ENCODE measurements at regions not wholly inside any gene's neighbourhood (a gene's known extent, or its start where the extent isn't known, plus 50 kb on each side); places are given as distances from the start of the nearest gene placed in this dataset.

DNA sequence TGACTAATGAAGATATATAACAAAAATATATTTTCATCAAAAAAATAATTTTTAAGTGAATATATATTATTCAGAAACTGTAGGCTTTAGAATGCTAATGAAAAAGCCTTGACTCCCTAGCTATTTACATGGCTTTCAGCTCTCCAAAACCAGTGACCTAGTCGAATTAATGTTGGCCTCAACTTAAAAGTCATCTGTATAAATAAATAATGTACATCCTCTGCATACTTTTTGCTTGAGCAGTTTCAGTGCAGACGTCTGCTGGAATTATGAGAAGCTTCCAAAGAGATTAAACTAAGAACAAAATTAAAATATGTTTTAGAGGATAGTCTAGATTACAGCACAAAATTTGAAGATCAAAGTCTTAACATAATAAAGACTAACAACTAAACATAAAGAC lies 520.4 kb upstream of the ALCAM start:
- Histone ChIP-seq H3K4me1 (ENCODE audit: control insufficient read depth, insufficient read depth, low read length) (no peaks in the 10 kb centered on the region), H3K36me3 (ENCODE audit: control insufficient read depth, insufficient read depth, low read length) (no peaks in the 10 kb centered on the region), H3K9me3 (ENCODE audit: control insufficient read depth, insufficient read depth, low read depth, low read length) (no peaks in the 10 kb centered on the region; the same call in 1 of the 2 replicates), H3K4me3 (ENCODE audit: low read depth in 2 of 2, low read length in 2 of 2) (no peak overlapping the region), H3K27ac (ENCODE audit: low read length) (no peak overlapping the region), H3K27me3 (ENCODE audit: control insufficient read depth, insufficient read depth, low read length) (no peaks in the 10 kb centered on the region)
- TF ChIP-seq, protein P1, sequence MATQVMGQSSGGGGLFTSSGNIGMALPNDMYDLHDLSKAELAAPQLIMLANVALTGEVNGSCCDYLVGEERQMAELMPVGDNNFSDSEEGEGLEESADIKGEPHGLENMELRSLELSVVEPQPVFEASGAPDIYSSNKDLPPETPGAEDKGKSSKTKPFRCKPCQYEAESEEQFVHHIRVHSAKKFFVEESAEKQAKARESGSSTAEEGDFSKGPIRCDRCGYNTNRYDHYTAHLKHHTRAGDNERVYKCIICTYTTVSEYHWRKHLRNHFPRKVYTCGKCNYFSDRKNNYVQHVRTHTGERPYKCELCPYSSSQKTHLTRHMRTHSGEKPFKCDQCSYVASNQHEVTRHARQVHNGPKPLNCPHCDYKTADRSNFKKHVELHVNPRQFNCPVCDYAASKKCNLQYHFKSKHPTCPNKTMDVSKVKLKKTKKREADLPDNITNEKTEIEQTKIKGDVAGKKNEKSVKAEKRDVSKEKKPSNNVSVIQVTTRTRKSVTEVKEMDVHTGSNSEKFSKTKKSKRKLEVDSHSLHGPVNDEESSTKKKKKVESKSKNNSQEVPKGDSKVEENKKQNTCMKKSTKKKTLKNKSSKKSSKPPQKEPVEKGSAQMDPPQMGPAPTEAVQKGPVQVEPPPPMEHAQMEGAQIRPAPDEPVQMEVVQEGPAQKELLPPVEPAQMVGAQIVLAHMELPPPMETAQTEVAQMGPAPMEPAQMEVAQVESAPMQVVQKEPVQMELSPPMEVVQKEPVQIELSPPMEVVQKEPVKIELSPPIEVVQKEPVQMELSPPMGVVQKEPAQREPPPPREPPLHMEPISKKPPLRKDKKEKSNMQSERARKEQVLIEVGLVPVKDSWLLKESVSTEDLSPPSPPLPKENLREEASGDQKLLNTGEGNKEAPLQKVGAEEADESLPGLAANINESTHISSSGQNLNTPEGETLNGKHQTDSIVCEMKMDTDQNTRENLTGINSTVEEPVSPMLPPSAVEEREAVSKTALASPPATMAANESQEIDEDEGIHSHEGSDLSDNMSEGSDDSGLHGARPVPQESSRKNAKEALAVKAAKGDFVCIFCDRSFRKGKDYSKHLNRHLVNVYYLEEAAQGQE (IDR thresholded peaks at IDR 0.05; ENCODE audit: insufficient read depth in 1 of 2, low read depth in 2 of 2, low read length in 1 of 2), result no peak
- TF ChIP-seq, protein P2, sequence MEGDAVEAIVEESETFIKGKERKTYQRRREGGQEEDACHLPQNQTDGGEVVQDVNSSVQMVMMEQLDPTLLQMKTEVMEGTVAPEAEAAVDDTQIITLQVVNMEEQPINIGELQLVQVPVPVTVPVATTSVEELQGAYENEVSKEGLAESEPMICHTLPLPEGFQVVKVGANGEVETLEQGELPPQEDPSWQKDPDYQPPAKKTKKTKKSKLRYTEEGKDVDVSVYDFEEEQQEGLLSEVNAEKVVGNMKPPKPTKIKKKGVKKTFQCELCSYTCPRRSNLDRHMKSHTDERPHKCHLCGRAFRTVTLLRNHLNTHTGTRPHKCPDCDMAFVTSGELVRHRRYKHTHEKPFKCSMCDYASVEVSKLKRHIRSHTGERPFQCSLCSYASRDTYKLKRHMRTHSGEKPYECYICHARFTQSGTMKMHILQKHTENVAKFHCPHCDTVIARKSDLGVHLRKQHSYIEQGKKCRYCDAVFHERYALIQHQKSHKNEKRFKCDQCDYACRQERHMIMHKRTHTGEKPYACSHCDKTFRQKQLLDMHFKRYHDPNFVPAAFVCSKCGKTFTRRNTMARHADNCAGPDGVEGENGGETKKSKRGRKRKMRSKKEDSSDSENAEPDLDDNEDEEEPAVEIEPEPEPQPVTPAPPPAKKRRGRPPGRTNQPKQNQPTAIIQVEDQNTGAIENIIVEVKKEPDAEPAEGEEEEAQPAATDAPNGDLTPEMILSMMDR (IDR thresholded peaks at IDR 0.05), result no peak
- TF ChIP-seq SIN3A (IDR thresholded peaks at IDR 0.05; ENCODE audit: borderline replicate concordance, insufficient read depth, low read depth, low read length), result no peak
- no peak for TF ChIP-seq TCF7L2 (IDR thresholded peaks at IDR 0.05; ENCODE audit: low read depth, low read length)
- no peak for TF ChIP-seq POLR2AphosphoS5 (IDR thresholded peaks at IDR 0.05; ENCODE audit: low read depth, low read length)
- BruUV-seq (replicated peaks), result no TSS peak
- in situ Hi-C loops (cut with HindIII; ENCODE audit: low pct_unique_long_range_greater_than_20kb, low sequenced_read_pairs), result no loop called here
- ATAC-seq, result no peak
- CTCF ChIA-PET, result no interaction called here
- no peak for DNase-seq (ENCODE audit: low read depth, low spot score)
- intact Hi-C loops (cut with micrococcal nuclease; ENCODE audit: unreplicated experiment), result no loop called here
- POLR2A ChIA-PET, result no interaction called here

DNA sequence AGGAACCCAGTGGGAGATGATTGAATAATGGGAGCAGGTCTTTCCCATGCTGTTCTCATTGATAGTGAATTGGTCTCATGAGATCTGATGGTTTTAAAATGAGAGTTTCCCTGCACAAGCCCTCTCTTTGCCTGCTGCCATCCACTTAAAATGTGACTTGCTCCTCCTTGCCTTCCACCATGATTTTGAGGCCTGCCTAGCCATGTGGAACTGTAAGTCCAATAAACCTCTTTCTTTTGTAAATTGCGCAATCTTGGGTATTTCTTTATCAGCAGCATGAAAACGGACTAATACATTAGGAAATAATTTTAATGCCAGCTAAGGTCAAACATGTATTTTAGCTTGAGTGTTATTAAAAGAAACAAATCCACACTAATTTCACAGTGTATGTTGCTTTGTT lies 517.6 kb upstream of the ALCAM start:
- no TSS peak for BruUV-seq (replicated peaks)
- in situ Hi-C loops (cut with HindIII; ENCODE audit: low pct_unique_long_range_greater_than_20kb, low sequenced_read_pairs), result no loop called here
- Histone ChIP-seq H3K36me3 (ENCODE audit: control insufficient read depth, insufficient read depth, low read length) (no peaks in the 10 kb centered on the region), H3K27ac (ENCODE audit: low read length) (no peak overlapping the region), H3K4me1 (ENCODE audit: control insufficient read depth, insufficient read depth, low read length) (no peaks in the 10 kb centered on the region), H3K4me3 (ENCODE audit: low read depth in 2 of 2, low read length in 2 of 2) (no peak overlapping the region), H3K27me3 (ENCODE audit: control insufficient read depth, insufficient read depth, low read length) (no peaks in the 10 kb centered on the region), H3K9me3 (ENCODE audit: control insufficient read depth, insufficient read depth, low read depth, low read length) (no peaks in the 10 kb centered on the region; the same call in 1 of the 2 replicates)
- intact Hi-C loops (cut with micrococcal nuclease; ENCODE audit: unreplicated experiment), result no loop called here
- ATAC-seq (no peak), DNase-seq (ENCODE audit: low read depth, low spot score) (no peak)
- no peak for TF ChIP-seq TCF7L2 (IDR thresholded peaks at IDR 0.05; ENCODE audit: low read depth, low read length)
- TF ChIP-seq POLR2AphosphoS5 (IDR thresholded peaks at IDR 0.05; ENCODE audit: low read depth, low read length), result no peak
- TF ChIP-seq, protein P2 (IDR thresholded peaks at IDR 0.05), result no peak
- TF ChIP-seq, protein P1 (IDR thresholded peaks at IDR 0.05; ENCODE audit: insufficient read depth in 1 of 2, low read depth in 2 of 2, low read length in 1 of 2), result no peak
- no peak for TF ChIP-seq SIN3A (IDR thresholded peaks at IDR 0.05; ENCODE audit: borderline replicate concordance, insufficient read depth, low read depth, low read length)
- POLR2A ChIA-PET, result no interaction called here
- CTCF ChIA-PET, result no interaction called here
